Stimulated activated CD4-positive, alpha-beta T cell treated with anti-CD3 and anti-CD28 coated beads, Interleukin-4, amount 100 ng/mL, for 24 hours (primary cell): ENCODE measurements at regions not wholly inside any gene's neighbourhood (a gene's known extent, or its start where the extent isn't known, plus 50 kb on each side); places are given as distances from the start of the nearest gene placed in this dataset.

Source experiments
- DNase-seq: peaks from one replicate; pipeline ENCODE4 v3.0.0-alpha.2; 2020

GRCh38 chr15:47614360-47615011 is 102.8 kb upstream of the SEMA6D start:
- DNase-seq: no peak

GRCh38 chr15:47616876-47617275 is 100.4 kb upstream of the SEMA6D start:
- no peak for DNase-seq

GRCh38 chr15:47618241-47618640 is 99.1 kb upstream of the SEMA6D start:
- no peak for DNase-seq

- DNase-seq: no peak
Observed at GRCh38 chr15:47620960-47621681, 96.2 kb upstream of the SEMA6D start.

GRCh38 chr15:47622055-47622454 is 95.2 kb upstream of the SEMA6D start:
- DNase-seq: no peak

GRCh38 chr15:47624503-47624902 is 92.8 kb upstream of the SEMA6D start:
- no peak for DNase-seq

GRCh38 chr15:47639042-47639441 is 78.3 kb upstream of the SEMA6D start:
- DNase-seq: no peak

- DNase-seq: no peak
Observed at GRCh38 chr15:47640079-47640478, 77.2 kb upstream of the SEMA6D start.

- no peak for DNase-seq
Observed at GRCh38 chr15:47640901-47641300, 76.4 kb upstream of the SEMA6D start.

GRCh38 chr15:47644722-47645121 is 72.6 kb upstream of the SEMA6D start:
- no peak for DNase-seq

- DNase-seq: no peak
Observed at GRCh38 chr15:47650564-47650963, 66.7 kb upstream of the SEMA6D start.

- DNase-seq: no peak
Observed at GRCh38 chr15:47652328-47652727, 65.0 kb upstream of the SEMA6D start.

GRCh38 chr15:47652844-47653243 is 64.5 kb upstream of the SEMA6D start:
- DNase-seq: no peak

GRCh38 chr15:47661661-47662180 is 55.6 kb upstream of the SEMA6D start:
- DNase-seq: no peak

- DNase-seq: no peak
Observed at GRCh38 chr15:47663101-47663500, 54.2 kb upstream of the SEMA6D start.
